Ascending aorta (tissue), 2 donors: ENCODE measurements at regions not wholly inside any gene's neighbourhood (a gene's known extent, or its start where the extent isn't known, plus 50 kb on each side); places are given as distances from the start of the nearest gene placed in this dataset.

ENCODE experiments used
- DNase-seq, 2 donors: peaks; one replicate each; pipeline ENCODE4 v3.0.0-alpha.2; 2019; ENCODE audit warnings: low spot score in 2 of 2
- H3K27ac ChIP-seq, 2 donors: fragments of 200-600 bp; sonication (generic); one replicate each; pipeline ENCODE4 v1.5.1; 2016 to 2017; ENCODE audit warnings: mild to moderate bottlenecking in 1 of 2
- H3K27me3 ChIP-seq: fragments of 200-600 bp; sonication (generic); one replicate; pipeline ENCODE4 v1.5.1; 2017
- H3K36me3 ChIP-seq, 2 donors: fragments of 200-600 bp; sonication (generic); one replicate each; pipeline ENCODE4 v1.5.1; 2016
- H3K4me1 ChIP-seq, 2 donors: fragments of 200-600 bp; sonication (generic); one replicate each; pipeline ENCODE4 v1.5.1; 2016 to 2017; ENCODE audit warnings: mild to moderate bottlenecking in 1 of 2
- H3K4me3 ChIP-seq, 2 donors: fragments of 200-600 bp; sonication (generic); one replicate each; pipeline ENCODE4 v1.5.1; 2016 to 2017; ENCODE audit warnings: mild to moderate bottlenecking in 1 of 2
- H3K9me3 ChIP-seq, 2 donors: fragments of 200-600 bp; sonication (generic); one replicate each; pipeline ENCODE4 v1.5.1; 2016
- intact Hi-C: fragments of 100-400 bp; cut with DNase I; formaldehyde crosslinking; loops from one replicate; pipeline ENCODE4 v1.15.1; 2023
- TF ChIP-seq, protein P1 (sequence below), 3 experiments: fragments of 200-600 bp in 2 of 3; fragments of 450-650 bp in 1 of 3; sonication (generic) in 2 of 3; IDR thresholded peaks; one replicate each; pipeline ENCODE4 v1.5.1; 2016 to 2019; ENCODE audit warnings: antibody characterized with exemption in 3 of 3, mild to moderate bottlenecking in 1 of 3, moderate library complexity in 1 of 3

DNA sequence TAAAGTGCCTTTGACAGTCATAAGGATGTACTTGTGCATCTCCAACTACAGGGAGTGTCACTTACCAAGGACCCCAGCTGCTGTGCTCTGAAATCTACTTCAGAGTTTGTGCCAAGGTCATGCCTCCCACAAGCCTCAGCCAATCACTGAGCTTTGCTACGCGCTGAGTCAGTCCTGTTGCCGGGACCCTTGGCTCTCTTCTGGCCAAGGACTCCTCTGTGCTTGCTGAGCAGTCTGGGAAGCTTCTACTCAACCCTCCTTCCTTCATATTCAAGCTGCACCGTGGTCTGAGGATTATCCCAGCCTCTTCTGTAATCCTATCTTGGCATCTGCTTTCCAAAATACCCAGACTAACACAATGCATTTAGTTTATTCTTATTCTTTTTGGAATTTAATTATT is 398.9 kb upstream of the FANCL start:
- Histone ChIP-seq H3K27me3 (no peaks in the 10 kb centered on the region), H3K36me3 (no peaks in the 10 kb centered on the region), H3K27ac (no peak overlapping the region), H3K9me3 (no peaks in the 10 kb centered on the region), H3K4me1 (no peaks in the 10 kb centered on the region), H3K4me3 (no peak overlapping the region)
- no peak for DNase-seq
- intact Hi-C loops: no loop called here
- TF ChIP-seq, protein P1, sequence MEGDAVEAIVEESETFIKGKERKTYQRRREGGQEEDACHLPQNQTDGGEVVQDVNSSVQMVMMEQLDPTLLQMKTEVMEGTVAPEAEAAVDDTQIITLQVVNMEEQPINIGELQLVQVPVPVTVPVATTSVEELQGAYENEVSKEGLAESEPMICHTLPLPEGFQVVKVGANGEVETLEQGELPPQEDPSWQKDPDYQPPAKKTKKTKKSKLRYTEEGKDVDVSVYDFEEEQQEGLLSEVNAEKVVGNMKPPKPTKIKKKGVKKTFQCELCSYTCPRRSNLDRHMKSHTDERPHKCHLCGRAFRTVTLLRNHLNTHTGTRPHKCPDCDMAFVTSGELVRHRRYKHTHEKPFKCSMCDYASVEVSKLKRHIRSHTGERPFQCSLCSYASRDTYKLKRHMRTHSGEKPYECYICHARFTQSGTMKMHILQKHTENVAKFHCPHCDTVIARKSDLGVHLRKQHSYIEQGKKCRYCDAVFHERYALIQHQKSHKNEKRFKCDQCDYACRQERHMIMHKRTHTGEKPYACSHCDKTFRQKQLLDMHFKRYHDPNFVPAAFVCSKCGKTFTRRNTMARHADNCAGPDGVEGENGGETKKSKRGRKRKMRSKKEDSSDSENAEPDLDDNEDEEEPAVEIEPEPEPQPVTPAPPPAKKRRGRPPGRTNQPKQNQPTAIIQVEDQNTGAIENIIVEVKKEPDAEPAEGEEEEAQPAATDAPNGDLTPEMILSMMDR (IDR thresholded peaks at IDR 0.05): no peak

DNA sequence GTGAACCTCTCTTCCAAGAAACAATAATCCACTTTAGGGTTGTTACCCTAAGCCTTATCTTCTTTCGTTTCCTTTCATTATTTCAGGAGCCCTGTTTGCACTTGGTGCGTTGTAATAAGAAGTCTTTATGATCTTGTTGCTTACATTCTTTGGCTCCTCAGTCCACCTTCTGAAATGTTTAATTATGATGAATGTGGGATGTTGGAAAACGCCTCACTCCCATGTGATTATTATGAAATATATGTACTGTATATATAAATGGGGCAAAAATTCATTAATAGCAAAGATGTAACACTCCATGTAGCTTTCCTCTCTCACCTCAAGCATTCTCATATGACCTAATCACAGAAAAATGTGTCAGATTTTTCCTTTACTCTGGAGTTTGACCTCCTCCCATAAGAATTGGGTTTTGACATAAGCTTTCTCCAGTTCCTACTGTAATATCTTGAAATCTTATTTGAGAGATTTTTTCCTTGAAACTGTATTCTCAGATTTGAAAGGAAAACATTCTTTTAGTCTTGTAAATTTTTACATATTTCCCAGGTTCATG is 397.2 kb upstream of the FANCL start:
- intact Hi-C loops: no loop called here
- Histone ChIP-seq H3K4me3 (no peak overlapping the region), H3K27me3 (no peaks in the 10 kb centered on the region), H3K4me1 (no peaks in the 10 kb centered on the region), H3K27ac (no peak overlapping the region), H3K36me3 (no peaks in the 10 kb centered on the region), H3K9me3 (no peaks in the 10 kb centered on the region)
- TF ChIP-seq, protein P1 (IDR thresholded peaks at IDR 0.05): no peak
- no peak for DNase-seq

DNA sequence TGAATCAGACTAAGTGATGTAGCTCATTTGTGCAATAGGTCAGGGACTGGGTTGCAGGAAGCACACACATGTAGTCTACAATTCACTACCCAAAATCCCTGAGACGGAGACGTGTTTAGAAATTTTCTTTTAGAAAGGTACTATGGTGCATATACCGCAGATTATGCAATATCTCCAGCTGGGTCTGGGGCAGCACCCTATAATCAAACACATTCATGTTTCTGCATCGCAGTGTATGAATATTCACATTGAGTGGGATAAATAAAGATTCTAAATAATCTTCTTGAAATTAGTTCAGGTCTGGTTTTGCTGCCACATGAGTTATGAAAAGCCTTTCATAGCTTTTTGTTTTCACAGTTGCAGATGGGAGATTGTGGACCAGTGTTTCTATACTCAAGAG is 395.7 kb upstream of the FANCL start:
- TF ChIP-seq, protein P1 (IDR thresholded peaks at IDR 0.05): no peak
- no peak overlapping the region for H3K4me3 ChIP-seq
- no peak overlapping the region for H3K27ac ChIP-seq
- intact Hi-C loops: no loop called here
- H3K27me3 ChIP-seq: no peaks in the 10 kb centered on the region
- no peaks in the 10 kb centered on the region for H3K9me3 ChIP-seq
- no peaks in the 10 kb centered on the region for H3K4me1 ChIP-seq
- no peaks in the 10 kb centered on the region for H3K36me3 ChIP-seq
- no peak for DNase-seq

DNA sequence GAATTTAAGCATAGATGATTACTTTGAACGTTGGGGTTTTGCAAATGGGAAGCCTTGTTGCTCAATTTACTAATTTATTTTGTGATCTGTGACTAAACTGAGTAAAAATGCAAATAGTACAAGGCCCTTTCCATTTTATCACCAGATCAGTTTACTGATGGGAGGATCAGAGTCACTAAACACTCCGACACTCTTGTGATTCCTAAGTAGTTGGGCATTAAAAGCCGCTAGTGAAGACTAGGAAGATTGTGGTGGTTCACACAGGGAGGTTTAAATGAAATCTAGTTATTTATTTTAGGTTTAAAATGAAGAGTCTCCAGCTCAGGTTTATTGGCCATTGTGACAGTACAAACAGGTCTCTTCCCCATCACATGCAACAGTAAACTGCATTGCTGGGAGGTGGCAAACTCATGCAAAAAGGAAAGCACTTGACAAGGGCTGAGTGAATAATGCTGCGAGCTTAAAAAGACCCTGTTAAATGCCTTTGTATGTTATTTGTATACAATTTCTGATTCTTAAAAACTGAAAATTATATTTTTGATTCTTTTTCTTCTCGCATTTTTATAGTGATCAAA is 394.8 kb upstream of the FANCL start:
- Histone ChIP-seq H3K9me3 (no peaks in the 10 kb centered on the region), H3K36me3 (no peaks in the 10 kb centered on the region), H3K27me3 (no peaks in the 10 kb centered on the region), H3K4me1 (no peaks in the 10 kb centered on the region), H3K27ac (no peak overlapping the region), H3K4me3 (no peak overlapping the region)
- TF ChIP-seq, protein P1 (IDR thresholded peaks at IDR 0.05): no peak
- no peak for DNase-seq
- intact Hi-C loops: no loop called here

DNA sequence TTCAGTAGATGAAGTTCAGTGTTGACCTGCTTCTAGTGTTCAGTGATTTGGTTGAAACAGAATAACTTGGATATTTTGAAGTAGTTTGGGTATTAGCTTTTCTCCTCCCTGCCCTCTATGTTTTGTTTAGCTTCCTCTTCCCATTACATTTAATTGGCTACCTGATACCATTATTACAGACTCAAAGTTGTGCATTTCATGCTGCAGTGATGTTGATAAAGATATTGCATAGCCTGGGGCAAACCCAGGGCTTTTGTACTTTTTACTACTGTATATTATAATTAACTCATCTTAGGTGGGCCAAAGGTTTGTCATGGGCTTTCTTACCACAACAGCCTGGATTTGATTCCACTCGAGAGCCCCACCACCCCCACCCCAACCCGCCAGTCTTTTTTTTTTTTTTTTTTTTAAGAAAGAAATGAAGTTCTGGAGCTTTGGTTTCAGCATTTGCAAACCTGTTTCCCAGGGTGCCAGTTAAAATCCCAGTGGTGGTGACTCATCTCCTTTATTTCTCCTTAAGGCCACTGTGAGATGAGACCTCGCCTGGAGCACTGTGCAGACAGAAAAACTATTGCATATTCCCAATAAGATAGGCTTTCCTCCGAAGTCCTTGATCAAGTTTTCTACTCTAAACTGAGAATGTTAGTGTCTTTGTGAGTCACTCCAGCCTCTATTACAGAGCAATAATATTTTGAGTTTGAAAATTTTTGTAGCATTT is 393.7 kb upstream of the FANCL start:
- no peaks in the 10 kb centered on the region for H3K36me3 ChIP-seq
- no peak overlapping the region for H3K27ac ChIP-seq
- DNase-seq: no peak
- no peaks in the 10 kb centered on the region for H3K4me1 ChIP-seq
- H3K27me3 ChIP-seq: no peaks in the 10 kb centered on the region
- H3K9me3 ChIP-seq: no peaks in the 10 kb centered on the region
- no peak overlapping the region for H3K4me3 ChIP-seq
- TF ChIP-seq, protein P1 (IDR thresholded peaks at IDR 0.05): no peak
- intact Hi-C loops: no loop called here
